ENCODE measurements at regions not wholly inside any gene's neighbourhood (a gene's known extent, or its start where the extent isn't known, plus 50 kb on each side); places are given as distances from the start of the nearest gene placed in this dataset.

GRCh38 chr1:18549906-18550305 lies 69.2 kb downstream of the KLHDC7A start:
- TF ChIP-seq CTCF (IDR thresholded peaks at IDR 0.05) (no peak), POLR2A (IDR thresholded peaks at IDR 0.05) (no peak)
- no peaks in the 10 kb centered on the region for H3K4me1 ChIP-seq
- no peak for DNase-seq
- H3K9me3 ChIP-seq, result peaks cover 0 to 1% (median 0%) of the 10 kb centered on the region in 12 donors
- 68 to 83% (median 72%) methylated on average over 4 of the region's 4 CpGs for WGBS, 4 donors
- no peaks in the 10 kb centered on the region for H3K36me3 ChIP-seq
- intact Hi-C loops (cut with DNase I), result no loop called here
- no peak for ATAC-seq
- no peak overlapping the region for H3K27ac ChIP-seq
- H3K27me3 ChIP-seq, result peaks cover 0 to 55% (median 9%) of the 10 kb centered on the region in 9 donors
- H3K4me3 ChIP-seq, result no peak overlapping the region

- intact Hi-C loops (cut with DNase I), result no loop called here
- DNase-seq, result no peak
- TF ChIP-seq POLR2A (IDR thresholded peaks at IDR 0.05) (no peak), CTCF (IDR thresholded peaks at IDR 0.05) (no peak)
- 64 to 71% (median 68%) methylated on average over 9 of the region's 9 CpGs for WGBS, 4 donors
- Histone ChIP-seq H3K27ac (no peak overlapping the region), H3K4me1 (peaks cover 0 to 2% (median 0%) of the 10 kb centered on the region in 12 donors), H3K36me3 (no peaks in the 10 kb centered on the region), H3K27me3 (peaks cover 1 to 53% (median 18%) of the 10 kb centered on the region in 9 donors), H3K9me3 (no peaks in the 10 kb centered on the region), H3K4me3 (no peak overlapping the region)
- ATAC-seq, result no peak
Observed at GRCh38 chr1:18552631-18553030, 71.9 kb downstream of the KLHDC7A start.

- Histone ChIP-seq H3K4me1 (peaks cover 0 to 7% (median 0%) of the 10 kb centered on the region in 12 donors), H3K27ac (no peak overlapping the region), H3K4me3 (no peak overlapping the region), H3K27me3 (peaks cover 8 to 58% (median 24%) of the 10 kb centered on the region in 9 donors), H3K9me3 (no peaks in the 10 kb centered on the region), H3K36me3 (no peaks in the 10 kb centered on the region)
- intact Hi-C loops (cut with DNase I), result no loop called here
- no peak for DNase-seq
- no peak for ATAC-seq
- TF ChIP-seq CTCF (IDR thresholded peaks at IDR 0.05) (no peak), POLR2A (IDR thresholded peaks at IDR 0.05) (no peak)
- 87 to 92% (median 90%) methylated on average over 11 of the region's 11 CpGs for WGBS, 4 donors
Observed at GRCh38 chr1:18553388-18553787, 72.7 kb downstream of the KLHDC7A start.

- no peak overlapping the region for H3K4me3 ChIP-seq
- no peak for TF ChIP-seq POLR2A (IDR thresholded peaks at IDR 0.05)
- TF ChIP-seq CTCF (IDR thresholded peaks at IDR 0.05), result no peak
- no peaks in the 10 kb centered on the region for H3K36me3 ChIP-seq
- H3K27me3 ChIP-seq, result peaks cover 8 to 65% (median 29%) of the 10 kb centered on the region in 9 donors
- intact Hi-C loops (cut with DNase I), result no loop called here
- WGBS, 4 donors, result 76 to 82% (median 80%) methylated on average over 5 of the region's 5 CpGs
- no peak overlapping the region for H3K27ac ChIP-seq
- no peaks in the 10 kb centered on the region for H3K9me3 ChIP-seq
- DNase-seq, result no peak
- H3K4me1 ChIP-seq, result peaks cover 0 to 7% (median 0%) of the 10 kb centered on the region in 12 donors
- ATAC-seq, result no peak
Observed at GRCh38 chr1:18554099-18554498, 73.4 kb downstream of the KLHDC7A start.

Data from heart left ventricle (tissue), 16 donors.